Skeletal muscle tissue (tissue), 3 donors: ENCODE measurements at regions not wholly inside any gene's neighbourhood (a gene's known extent, or its start where the extent isn't known, plus 50 kb on each side); places are given as distances from the start of the nearest gene placed in this dataset.

ENCODE experiments used
- H3K27ac ChIP-seq: one replicate; pipeline ENCODE4 v1.7.0; 2013; ENCODE audit warnings: mild to moderate bottlenecking, low read depth, low read length, inconsistent platforms
- H3K27me3 ChIP-seq, 3 donors: one replicate each; pipeline ENCODE4 v1.7.0; 2013; ENCODE audit warnings: low read length in 3 of 3; ENCODE audit not compliant: control insufficient read depth in 3 of 3, insufficient read depth in 3 of 3
- H3K36me3 ChIP-seq, 3 donors: one replicate each; pipeline ENCODE4 v1.7.0; 2013; ENCODE audit warnings: low read length in 3 of 3; ENCODE audit not compliant: control insufficient read depth in 3 of 3, insufficient read depth in 3 of 3
- H3K4me1 ChIP-seq, 3 donors: one replicate each; pipeline ENCODE4 v1.7.0; 2013; ENCODE audit warnings: low read length in 3 of 3, mild to moderate bottlenecking in 3 of 3; ENCODE audit not compliant: control insufficient read depth in 3 of 3, insufficient read depth in 3 of 3
- H3K4me3 ChIP-seq, 3 donors: one replicate each; pipeline ENCODE4 v1.7.0; 2013; ENCODE audit warnings: low read length in 3 of 3
- H3K9ac ChIP-seq, 3 donors: one replicate each; pipeline ENCODE4 v1.7.0; 2013; ENCODE audit warnings: low read length in 3 of 3, mild to moderate bottlenecking in 3 of 3, moderate library complexity in 2 of 3, low read depth in 1 of 3
- H3K9me3 ChIP-seq, 3 donors: one replicate each; pipeline ENCODE4 v1.7.0; 2013; ENCODE audit warnings: low read length in 3 of 3; ENCODE audit not compliant: control insufficient read depth in 3 of 3
- donor health status: Osteomylitis.

GRCh38 chr13:29957320-29957719, 106.9 kb upstream of the UBL3 start:
- Histone ChIP-seq H3K9ac (no peak overlapping the region), H3K36me3 (no peaks in the 10 kb centered on the region), H3K27me3 (peaks cover 2 to 13% (median 6%) of the 10 kb centered on the region in 3 donors), H3K27ac (no peak overlapping the region), H3K4me3 (no peak overlapping the region), H3K4me1 (peaks cover 0 to 3% (median 0%) of the 10 kb centered on the region in 3 donors), H3K9me3 (no peaks in the 10 kb centered on the region)

- Histone ChIP-seq H3K27me3 (peaks cover 2 to 13% (median 10%) of the 10 kb centered on the region in 3 donors), H3K27ac (no peak overlapping the region), H3K9ac (no peak overlapping the region), H3K36me3 (no peaks in the 10 kb centered on the region), H3K9me3 (no peaks in the 10 kb centered on the region), H3K4me3 (no peak overlapping the region), H3K4me1 (peaks cover 0 to 3% (median 0%) of the 10 kb centered on the region in 3 donors)
Measured at GRCh38 chr13:29956853-29957252, 106.4 kb upstream of the UBL3 start.

DNA sequence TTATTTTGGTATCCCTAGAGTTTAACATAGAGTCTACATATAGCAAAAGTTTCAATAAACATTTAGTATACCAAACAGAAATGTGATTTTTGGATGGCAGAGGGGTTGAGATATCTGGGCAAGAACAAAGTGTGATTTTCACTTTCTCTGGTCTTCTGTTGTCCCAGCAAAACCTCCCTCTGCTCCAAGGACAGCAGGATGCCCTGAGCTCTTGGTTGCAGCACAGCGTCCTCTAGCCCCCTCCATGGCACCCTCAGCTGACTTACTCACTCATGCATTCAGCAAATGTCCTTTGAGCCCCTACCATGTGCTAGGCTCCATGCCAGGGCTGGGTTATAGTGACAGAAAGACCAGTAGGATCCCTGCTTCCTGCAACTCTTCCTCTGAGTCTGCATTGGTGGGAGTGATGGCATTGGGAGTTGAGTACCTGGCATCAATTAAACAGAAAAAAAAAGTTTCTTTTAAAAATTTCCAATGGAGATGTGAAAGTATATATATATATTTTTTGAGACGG, 104.8 kb upstream of the UBL3 start:
- Histone ChIP-seq H3K27ac (no peak overlapping the region), H3K4me3 (no peak overlapping the region), H3K9ac (no peak overlapping the region), H3K9me3 (no peaks in the 10 kb centered on the region), H3K36me3 (no peaks in the 10 kb centered on the region), H3K27me3 (peaks cover 2 to 13% (median 10%) of the 10 kb centered on the region in 3 donors), H3K4me1 (peaks cover 0 to 3% (median 0%) of the 10 kb centered on the region in 3 donors)

GRCh38 chr13:29954082-29955028, 103.9 kb upstream of the UBL3 start:
- no peaks in the 10 kb centered on the region for H3K9me3 ChIP-seq
- no peaks in the 10 kb centered on the region for H3K36me3 ChIP-seq
- peaks cover 2 to 13% (median 13%) of the 10 kb centered on the region in 3 donors for H3K27me3 ChIP-seq
- H3K9ac ChIP-seq = no peak overlapping the region
- no peak overlapping the region for H3K4me3 ChIP-seq
- peaks cover 0 to 3% (median 0%) of the 10 kb centered on the region in 3 donors for H3K4me1 ChIP-seq
- H3K27ac ChIP-seq = no peak overlapping the region

DNA sequence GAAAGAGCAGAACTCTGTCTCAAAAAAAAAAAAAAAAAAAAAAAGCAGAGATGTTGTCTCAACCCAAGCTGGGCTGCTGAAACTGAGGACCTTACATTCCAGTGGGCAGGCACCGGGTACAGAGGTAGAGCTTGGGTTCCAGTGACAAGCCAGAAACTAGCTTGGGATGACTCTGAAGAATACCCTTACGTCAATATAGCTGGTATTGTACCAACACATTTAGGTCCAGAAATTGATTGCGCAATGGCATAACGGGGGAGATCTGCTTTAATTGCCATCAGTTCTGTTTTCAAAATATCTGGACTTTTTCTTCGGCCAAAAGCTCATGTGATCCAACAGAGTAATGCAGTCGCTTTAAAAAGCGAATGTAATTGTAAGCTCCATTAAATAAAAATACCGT, 103.1 kb upstream of the UBL3 start:
- H3K9me3 ChIP-seq = no peaks in the 10 kb centered on the region
- H3K4me1 ChIP-seq = peaks cover 0 to 3% (median 0%) of the 10 kb centered on the region in 3 donors
- no peak overlapping the region for H3K9ac ChIP-seq
- no peaks in the 10 kb centered on the region for H3K36me3 ChIP-seq
- H3K27me3 ChIP-seq = peaks cover 2 to 16% (median 15%) of the 10 kb centered on the region in 3 donors
- no peak overlapping the region for H3K27ac ChIP-seq
- no peak overlapping the region for H3K4me3 ChIP-seq

DNA sequence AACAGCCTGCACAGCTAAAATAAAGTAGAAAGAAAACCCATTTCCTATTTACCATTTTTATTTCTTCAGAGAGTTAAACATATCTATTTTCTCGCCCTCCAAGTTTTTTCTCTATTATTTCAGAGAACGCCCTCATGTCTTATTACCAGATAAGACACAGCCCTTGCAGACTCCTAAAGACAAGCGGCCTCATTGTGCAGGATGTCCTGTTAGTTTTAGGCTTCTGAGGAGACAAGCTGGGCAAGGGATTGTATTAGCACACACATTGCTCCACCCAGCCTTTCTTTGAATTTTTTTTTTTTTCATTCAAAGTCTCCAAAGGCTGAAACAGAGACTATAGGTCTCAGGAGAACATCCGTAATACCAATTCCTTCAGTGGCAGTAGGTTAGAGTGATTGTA, 101.8 kb upstream of the UBL3 start:
- H3K27ac ChIP-seq = no peak overlapping the region
- no peak overlapping the region for H3K4me3 ChIP-seq
- no peaks in the 10 kb centered on the region for H3K36me3 ChIP-seq

GRCh38 chr13:29948791-29949190, 98.4 kb upstream of the UBL3 start:
- peaks cover 0 to 10% (median 3%) of the 10 kb centered on the region in 3 donors for H3K27me3 ChIP-seq
- no peak overlapping the region for H3K27ac ChIP-seq
- H3K4me3 ChIP-seq = no peak overlapping the region
- no peaks in the 10 kb centered on the region for H3K4me1 ChIP-seq
- H3K36me3 ChIP-seq = no peaks in the 10 kb centered on the region
- H3K9ac ChIP-seq = no peak overlapping the region
- H3K9me3 ChIP-seq = no peaks in the 10 kb centered on the region

More for the DNA sequence above, 101.8 kb upstream of the UBL3 start:
- Histone ChIP-seq H3K27me3 (peaks cover 2 to 16% (median 8%) of the 10 kb centered on the region in 3 donors), H3K9ac (no peak overlapping the region), H3K4me1 (peaks cover 0 to 3% (median 0%) of the 10 kb centered on the region in 3 donors), H3K9me3 (no peaks in the 10 kb centered on the region)

DNA sequence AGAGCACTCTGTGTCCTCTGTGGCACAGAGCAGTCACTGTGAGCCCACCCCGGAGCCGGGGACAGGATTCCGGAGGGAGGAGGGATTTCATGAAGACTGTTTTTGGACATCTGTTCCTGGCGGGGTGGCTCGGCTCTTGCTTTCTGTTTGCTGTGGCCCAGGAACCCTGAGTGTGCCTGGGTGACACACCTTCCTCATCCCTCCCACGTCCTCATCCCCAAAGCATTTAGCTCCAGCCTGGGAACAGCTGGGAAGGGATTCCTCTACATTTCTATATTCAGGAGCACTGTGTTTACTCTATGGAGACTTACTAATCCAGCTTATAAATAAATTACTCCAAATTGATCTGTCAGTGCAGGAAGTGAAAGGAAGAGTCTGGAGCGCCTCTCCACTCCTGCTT, 97.8 kb upstream of the UBL3 start:
- peaks cover 0 to 10% (median 3%) of the 10 kb centered on the region in 3 donors for H3K27me3 ChIP-seq
- H3K9me3 ChIP-seq = no peaks in the 10 kb centered on the region
- no peaks in the 10 kb centered on the region for H3K36me3 ChIP-seq
- no peak overlapping the region for H3K9ac ChIP-seq
- no peak overlapping the region for H3K27ac ChIP-seq
- no peaks in the 10 kb centered on the region for H3K4me1 ChIP-seq
- H3K4me3 ChIP-seq = no peak overlapping the region

DNA sequence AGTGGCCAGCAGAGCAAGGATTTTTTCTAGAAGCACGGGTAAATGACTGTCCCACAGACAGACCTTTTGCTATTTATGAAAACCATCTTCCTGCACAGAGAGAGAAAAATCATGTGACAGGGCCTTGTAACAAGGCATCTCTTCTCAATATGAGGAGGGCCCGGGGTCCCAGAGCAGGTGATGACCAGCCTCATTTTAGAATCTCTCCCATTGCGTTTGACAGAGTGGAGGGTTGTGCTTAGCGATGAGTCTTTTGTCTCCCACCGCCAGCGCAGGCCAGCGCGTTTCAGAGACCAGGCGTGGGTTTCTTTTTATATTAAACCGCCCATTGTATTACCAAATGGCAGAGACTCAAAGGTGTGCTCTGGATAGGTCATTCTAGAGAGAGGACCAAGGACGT, 97.4 kb upstream of the UBL3 start:
- Histone ChIP-seq H3K36me3 (no peaks in the 10 kb centered on the region), H3K9ac (no peak overlapping the region), H3K4me1 (no peaks in the 10 kb centered on the region), H3K27me3 (peaks cover 0 to 10% (median 3%) of the 10 kb centered on the region in 3 donors), H3K27ac (no peak overlapping the region), H3K4me3 (no peak overlapping the region), H3K9me3 (no peaks in the 10 kb centered on the region)

GRCh38 chr13:29946093-29946492, 95.7 kb upstream of the UBL3 start:
- Histone ChIP-seq H3K27ac (no peak overlapping the region), H3K9ac (no peak overlapping the region), H3K36me3 (no peaks in the 10 kb centered on the region), H3K9me3 (no peaks in the 10 kb centered on the region), H3K4me1 (no peaks in the 10 kb centered on the region), H3K4me3 (no peak overlapping the region), H3K27me3 (peaks cover 0 to 6% (median 3%) of the 10 kb centered on the region in 3 donors)
